GM23338 (cell line): ENCODE measurements at regions not wholly inside any gene's neighbourhood (a gene's known extent, or its start where the extent isn't known, plus 50 kb on each side); places are given as distances from the start of the nearest gene placed in this dataset.

ENCODE experiments used
- ATAC-seq: fragments of 200-7000 bp; cut with Tn5 transposase; 3 replicates; pipeline ENCODE4 v1.9.1; 2020
- DNase-seq: peaks from one replicate; pipeline ENCODE4 v3.0.0-alpha.2; 2015; ENCODE audit warnings: low spot score
- H2AFZ ChIP-seq: fragments of 200-600 bp; sonication (generic); 2 replicates; pipeline ENCODE4 v1.8.0; 2016; ENCODE audit warnings: antibody characterized with exemption, mild to moderate bottlenecking, moderate library complexity
- H3F3A ChIP-seq: fragments of 200-600 bp; sonication (generic); replicated peaks from 2 replicates; pipeline ENCODE4 v1.8.0; 2017; ENCODE audit warnings: antibody characterized with exemption, mixed run types, low read depth
- H3K27ac ChIP-seq: fragments of 200-600 bp; sonication (generic); 2 replicates; pipeline ENCODE4 v1.6.1; 2016; ENCODE audit warnings: low read depth
- H3K27me3 ChIP-seq: fragments of 200-600 bp; sonication (generic); 2 replicates; pipeline ENCODE4 v1.8.0; 2016; ENCODE audit warnings: mild to moderate bottlenecking, mixed run types, moderate library complexity; ENCODE audit not compliant: insufficient read depth
- H3K36me3 ChIP-seq: fragments of 200-600 bp; sonication (generic); 2 replicates; pipeline ENCODE4 v1.8.0; 2016; ENCODE audit warnings: mild to moderate bottlenecking; ENCODE audit not compliant: insufficient read depth
- H3K4me1 ChIP-seq: fragments of 200-600 bp; sonication (generic); 2 replicates; pipeline ENCODE4 v1.8.0; 2016; ENCODE audit warnings: mild to moderate bottlenecking, moderate library complexity; ENCODE audit not compliant: insufficient read depth
- H3K4me2 ChIP-seq: fragments of 200-600 bp; sonication (generic); 2 replicates; pipeline ENCODE4 v1.7.1; 2017; ENCODE audit warnings: mixed run types
- H3K4me3 ChIP-seq: fragments of 200-600 bp; sonication (generic); 2 replicates; pipeline ENCODE4 v1.6.1; 2016; ENCODE audit warnings: mixed run types
- H3K79me2 ChIP-seq: fragments of 200-600 bp; sonication (generic); replicated peaks from 2 replicates; pipeline ENCODE4 v1.8.0; 2017; ENCODE audit warnings: mild to moderate bottlenecking; ENCODE audit not compliant: insufficient read depth
- H3K9me2 ChIP-seq: fragments of 200-600 bp; sonication (generic); 2 replicates; pipeline ENCODE4 v1.8.0; 2017; ENCODE audit not compliant: insufficient read depth
- H4K20me1 ChIP-seq: fragments of 200-600 bp; sonication (generic); replicated peaks from 2 replicates; pipeline ENCODE4 v1.8.0; 2017; ENCODE audit warnings: mild to moderate bottlenecking; ENCODE audit not compliant: insufficient read depth
- H3K27ac Mint-ChIP-seq: 2 replicates; pipeline ENCODE4 v1.8.0; 2020; ENCODE audit warnings: inconsistent platforms, mild to moderate bottlenecking, moderate library complexity, mixed read lengths
- H3K27me3 Mint-ChIP-seq: 3 replicates; pipeline ENCODE4 v1.8.0; 2022; ENCODE audit warnings: low read depth, mild to moderate bottlenecking, moderate library complexity, mixed read lengths, inconsistent platforms; ENCODE audit not compliant: insufficient read depth, poor library complexity
- H3K36me3 Mint-ChIP-seq: 3 replicates; pipeline ENCODE4 v1.8.0; 2021; ENCODE audit warnings: low read depth, mild to moderate bottlenecking, inconsistent platforms, moderate library complexity, mixed read lengths
- H3K4me1 Mint-ChIP-seq: 3 replicates; pipeline ENCODE4 v1.8.0; 2020; ENCODE audit warnings: mild to moderate bottlenecking, inconsistent platforms, mixed read lengths
- H3K4me3 Mint-ChIP-seq: 3 replicates; pipeline ENCODE4 v1.8.0; 2021; ENCODE audit warnings: moderate library complexity, mild to moderate bottlenecking, inconsistent platforms, mixed read lengths
- H3K9me3 Mint-ChIP-seq: 3 replicates; pipeline ENCODE4 v1.8.0; 2020; ENCODE audit warnings: moderate library complexity, mild to moderate bottlenecking, inconsistent platforms, mixed read lengths
- EZH2 ChIP-seq: fragments of 200-600 bp; sonication (generic); IDR thresholded peaks from one replicate; pipeline ENCODE4 v1.8.0; 2017; ENCODE audit warnings: antibody characterized with exemption, mild to moderate bottlenecking, low read depth; ENCODE audit not compliant: unreplicated experiment
- EZH2phosphoT487 ChIP-seq: fragments of 200-600 bp; sonication (generic); IDR thresholded peaks from one replicate; pipeline ENCODE4 v1.8.1; 2018; ENCODE audit warnings: antibody characterized with exemption; ENCODE audit not compliant: unreplicated experiment
- JUNB ChIP-seq: IDR thresholded peaks from one replicate; pipeline ENCODE4 v1.6.1; 2016; ENCODE audit warnings: antibody characterized with exemption; ENCODE audit not compliant: unreplicated experiment
- NANOG ChIP-seq: IDR thresholded peaks from 2 replicates; pipeline ENCODE4 v1.6.1; 2016; ENCODE audit warnings: antibody characterized with exemption, borderline replicate concordance
- REST ChIP-seq: IDR thresholded peaks from one replicate; pipeline ENCODE4 v1.6.1; 2018; ENCODE audit warnings: antibody characterized with exemption; ENCODE audit not compliant: unreplicated experiment
- ZNF114 ChIP-seq: fragments of 250-450 bp; sonication (Bioruptor Pico); IDR thresholded peaks from 2 replicates; pipeline ENCODE4 v1.5.0; 2020; ENCODE audit warnings: mild to moderate bottlenecking, moderate library complexity
- ZNF331 ChIP-seq: fragments of 250-450 bp; sonication (Bioruptor Pico); IDR thresholded peaks from 2 replicates; pipeline ENCODE4 v1.5.0; 2020; ENCODE audit warnings: low read depth, mild to moderate bottlenecking, moderate library complexity
- ZNF462 ChIP-seq: fragments of 250-450 bp; sonication (Bioruptor Pico); IDR thresholded peaks from 2 replicates; pipeline ENCODE4 v1.5.0; 2020; ENCODE audit warnings: mild to moderate bottlenecking, moderate library complexity
- TF ChIP-seq, protein P1 (sequence below): IDR thresholded peaks from 2 replicates; pipeline ENCODE4 v1.6.1; 2016; ENCODE audit warnings: antibody characterized with exemption
- TF ChIP-seq, protein P2 (sequence below), 2 experiments: fragments of 200-600 bp in 1 of 2; sonication (generic) in 1 of 2; conservative IDR thresholded peaks; 2 replicates each; pipeline versions ENCODE4 v1.5.1 to v1.6.1; 2016 to 2017; ENCODE audit warnings: antibody characterized with exemption in 2 of 2, low read depth in 2 of 2, mild to moderate bottlenecking in 2 of 2, moderate library complexity in 1 of 2

DNA sequence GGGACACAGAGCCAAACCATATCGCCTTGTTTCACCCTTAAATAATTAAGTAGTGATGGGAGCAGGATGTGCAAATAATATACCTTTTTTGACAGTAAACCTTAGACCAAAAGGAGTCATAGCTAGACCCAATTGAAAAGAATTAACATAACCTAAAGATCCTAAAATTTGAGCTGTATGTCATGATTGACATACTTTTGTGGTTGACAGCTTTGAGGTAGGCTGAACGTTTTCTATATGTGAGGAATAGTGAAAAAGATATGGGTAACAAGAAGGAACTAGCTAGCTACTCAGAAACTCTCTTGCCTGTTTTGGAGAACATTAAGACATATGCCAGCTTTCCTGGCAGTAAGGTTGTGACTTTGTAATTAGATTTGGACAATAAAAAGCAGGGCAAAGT is 320.6 kb downstream of the KCNC2 start (continued):
- TF ChIP-seq, protein P1, sequence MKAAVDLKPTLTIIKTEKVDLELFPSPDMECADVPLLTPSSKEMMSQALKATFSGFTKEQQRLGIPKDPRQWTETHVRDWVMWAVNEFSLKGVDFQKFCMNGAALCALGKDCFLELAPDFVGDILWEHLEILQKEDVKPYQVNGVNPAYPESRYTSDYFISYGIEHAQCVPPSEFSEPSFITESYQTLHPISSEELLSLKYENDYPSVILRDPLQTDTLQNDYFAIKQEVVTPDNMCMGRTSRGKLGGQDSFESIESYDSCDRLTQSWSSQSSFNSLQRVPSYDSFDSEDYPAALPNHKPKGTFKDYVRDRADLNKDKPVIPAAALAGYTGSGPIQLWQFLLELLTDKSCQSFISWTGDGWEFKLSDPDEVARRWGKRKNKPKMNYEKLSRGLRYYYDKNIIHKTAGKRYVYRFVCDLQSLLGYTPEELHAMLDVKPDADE = no peak
- TF ChIP-seq NANOG = no peak

GRCh38 chr12:74889563-74890236 is 319.9 kb downstream of the KCNC2 start:
- H3K27ac Mint-ChIP-seq = peak overlapping the region; percentile 58; the same call in 1 of the 2 replicates
- no peaks in the 10 kb centered on the region for H4K20me1 ChIP-seq
- H3K9me2 ChIP-seq = no peaks in the 10 kb centered on the region
- H3K4me3 Mint-ChIP-seq = no peak overlapping the region
- no peaks in the 10 kb centered on the region for H3K27me3 ChIP-seq
- no peaks in the 10 kb centered on the region for H3K4me1 ChIP-seq
- no peaks in the 10 kb centered on the region for H3K36me3 ChIP-seq
- H3K79me2 ChIP-seq = no peaks in the 10 kb centered on the region
- no peaks in the 10 kb centered on the region for H3K27me3 Mint-ChIP-seq
- no peak overlapping the region for H3K27ac ChIP-seq
- DNase-seq (no peak), ATAC-seq (no peak)
- H3K4me1 Mint-ChIP-seq = peaks cover 8% of the 10 kb centered on the region; the same call in 2 of the 3 replicates
- TF ChIP-seq ZNF462 = no peak
- TF ChIP-seq ZNF331 = no peak
- no peak for TF ChIP-seq EZH2phosphoT487
- TF ChIP-seq JUNB = no peak
- TF ChIP-seq, protein P2, sequence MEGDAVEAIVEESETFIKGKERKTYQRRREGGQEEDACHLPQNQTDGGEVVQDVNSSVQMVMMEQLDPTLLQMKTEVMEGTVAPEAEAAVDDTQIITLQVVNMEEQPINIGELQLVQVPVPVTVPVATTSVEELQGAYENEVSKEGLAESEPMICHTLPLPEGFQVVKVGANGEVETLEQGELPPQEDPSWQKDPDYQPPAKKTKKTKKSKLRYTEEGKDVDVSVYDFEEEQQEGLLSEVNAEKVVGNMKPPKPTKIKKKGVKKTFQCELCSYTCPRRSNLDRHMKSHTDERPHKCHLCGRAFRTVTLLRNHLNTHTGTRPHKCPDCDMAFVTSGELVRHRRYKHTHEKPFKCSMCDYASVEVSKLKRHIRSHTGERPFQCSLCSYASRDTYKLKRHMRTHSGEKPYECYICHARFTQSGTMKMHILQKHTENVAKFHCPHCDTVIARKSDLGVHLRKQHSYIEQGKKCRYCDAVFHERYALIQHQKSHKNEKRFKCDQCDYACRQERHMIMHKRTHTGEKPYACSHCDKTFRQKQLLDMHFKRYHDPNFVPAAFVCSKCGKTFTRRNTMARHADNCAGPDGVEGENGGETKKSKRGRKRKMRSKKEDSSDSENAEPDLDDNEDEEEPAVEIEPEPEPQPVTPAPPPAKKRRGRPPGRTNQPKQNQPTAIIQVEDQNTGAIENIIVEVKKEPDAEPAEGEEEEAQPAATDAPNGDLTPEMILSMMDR (conservative IDR thresholded peaks at IDR 0.05; ENCODE audit: low read depth in 2 of 2) = no peak
- TF ChIP-seq ZNF114 (CRISPR knock-in tag) = no peak
- no peak for TF ChIP-seq EZH2
- TF ChIP-seq REST = no peak
- no peaks in the 10 kb centered on the region for H3K36me3 Mint-ChIP-seq
- H3K4me3 ChIP-seq = no peak overlapping the region
- H3K4me2 ChIP-seq = no peak overlapping the region
- H2AFZ ChIP-seq = 0 out of 2 replicates have a peak overlapping the region, but pooled peaks have one; percentile 49
- no peaks in the 10 kb centered on the region for H3F3A ChIP-seq
- peaks cover 5% of the 10 kb centered on the region; the same call in 2 of the 3 replicates for H3K9me3 Mint-ChIP-seq
